ENCODE measurements at regions not wholly inside any gene's neighbourhood (a gene's known extent, or its start where the extent isn't known, plus 50 kb on each side); places are given as distances from the start of the nearest gene placed in this dataset.

- H3K27ac ChIP-seq (ENCODE audit: low read depth, low read length, poor library complexity, severe bottlenecking): no peak overlapping the region
- peaks cover 20% of the 10 kb centered on the region for H3K4me1 ChIP-seq (ENCODE audit: insufficient read depth, low read length, poor library complexity, severe bottlenecking)
- no peak for DNase-seq (ENCODE audit: low spot score)
- no peak overlapping the region for H3K4me3 ChIP-seq (ENCODE audit: low read depth, low read length, poor library complexity, severe bottlenecking)
- TF ChIP-seq EZH2 (IDR thresholded peaks at IDR 0.05; ENCODE audit: borderline replicate concordance, low read depth, low read length, poor library complexity, severe bottlenecking) (no peak), CTCF (conservative IDR thresholded peaks at IDR 0.05; ENCODE audit: low read depth, low read length) (no peak)
- H3K27me3 ChIP-seq (replicated peaks; ENCODE audit: insufficient read depth, low read depth, low read length, poor library complexity): peaks cover 5% of the 10 kb centered on the region
- no TSS peak for BruUV-seq (replicated peaks)
- ChIA-PET CTCF (no interaction called here), POLR2A (ENCODE audit: low non-redundant PET) (no interaction called here)
- intact Hi-C loops (cut with micrococcal nuclease; ENCODE audit: unreplicated experiment): no loop called here
- H3K9me3 ChIP-seq (ENCODE audit: low read depth, low read length, poor library complexity, severe bottlenecking): no peaks in the 10 kb centered on the region
- H3K36me3 ChIP-seq (ENCODE audit: insufficient read depth, low read length, poor library complexity, severe bottlenecking): no peaks in the 10 kb centered on the region
Measured at GRCh38 chr2:35508601-35509000, 847.0 kb upstream of the CRIM1 start.

GRCh38 chr2:35504419-35504818 is 851.2 kb upstream of the CRIM1 start:
- peaks cover 7% of the 10 kb centered on the region for H3K4me1 ChIP-seq (ENCODE audit: insufficient read depth, low read length, poor library complexity, severe bottlenecking)
- POLR2A ChIA-PET (ENCODE audit: low non-redundant PET): no interaction called here
- intact Hi-C loops (cut with micrococcal nuclease; ENCODE audit: unreplicated experiment): no loop called here
- CTCF ChIA-PET: no interaction called here
- peaks cover 5% of the 10 kb centered on the region for H3K27me3 ChIP-seq (replicated peaks; ENCODE audit: insufficient read depth, low read depth, low read length, poor library complexity)
- no peaks in the 10 kb centered on the region for H3K9me3 ChIP-seq (ENCODE audit: low read depth, low read length, poor library complexity, severe bottlenecking)
- TF ChIP-seq EZH2 (IDR thresholded peaks at IDR 0.05; ENCODE audit: borderline replicate concordance, low read depth, low read length, poor library complexity, severe bottlenecking) (no peak), CTCF (conservative IDR thresholded peaks at IDR 0.05; ENCODE audit: low read depth, low read length) (no peak)
- H3K27ac ChIP-seq (ENCODE audit: low read depth, low read length, poor library complexity, severe bottlenecking): no peak overlapping the region
- no peak for DNase-seq (ENCODE audit: low spot score)
- no TSS peak for BruUV-seq (replicated peaks)
- no peak overlapping the region for H3K4me3 ChIP-seq (ENCODE audit: low read depth, low read length, poor library complexity, severe bottlenecking)
- no peaks in the 10 kb centered on the region for H3K36me3 ChIP-seq (ENCODE audit: insufficient read depth, low read length, poor library complexity, severe bottlenecking)

GRCh38 chr2:35503738-35504199 is 851.8 kb upstream of the CRIM1 start:
- intact Hi-C loops (cut with micrococcal nuclease; ENCODE audit: unreplicated experiment): no loop called here
- no TSS peak for BruUV-seq (replicated peaks)
- Histone ChIP-seq H3K36me3 (ENCODE audit: insufficient read depth, low read length, poor library complexity, severe bottlenecking) (no peaks in the 10 kb centered on the region), H3K4me3 (ENCODE audit: low read depth, low read length, poor library complexity, severe bottlenecking) (no peak overlapping the region), H3K27me3 (replicated peaks; ENCODE audit: insufficient read depth, low read depth, low read length, poor library complexity) (peaks cover 1% of the 10 kb centered on the region), H3K4me1 (ENCODE audit: insufficient read depth, low read length, poor library complexity, severe bottlenecking) (peaks cover 7% of the 10 kb centered on the region), H3K27ac (ENCODE audit: low read depth, low read length, poor library complexity, severe bottlenecking) (no peak overlapping the region), H3K9me3 (ENCODE audit: low read depth, low read length, poor library complexity, severe bottlenecking) (no peaks in the 10 kb centered on the region)
- TF ChIP-seq CTCF (conservative IDR thresholded peaks at IDR 0.05; ENCODE audit: low read depth, low read length): no peak
- no peak for TF ChIP-seq EZH2 (IDR thresholded peaks at IDR 0.05; ENCODE audit: borderline replicate concordance, low read depth, low read length, poor library complexity, severe bottlenecking)
- CTCF ChIA-PET: no interaction called here
- peak; percentile 22 for DNase-seq (ENCODE audit: low spot score)
- POLR2A ChIA-PET (ENCODE audit: low non-redundant PET): no interaction called here
